GM18505 (cell line): ENCODE measurements at regions not wholly inside any gene's neighbourhood (a gene's known extent, or its start where the extent isn't known, plus 50 kb on each side); places are given as distances from the start of the nearest gene placed in this dataset.
"Not testable (repeated sequence)": the region's sequence is repeated elsewhere in the genome, so short reads cannot be mapped to it uniquely, and the experiment has no call there.

Experiments
- ATAC-seq: cut with Tn5 transposase; IDR thresholded peaks from one replicate; pipeline ENCODE4 v1.9.1; 2021; ENCODE audit not compliant: unreplicated experiment
- POLR2A ChIP-seq: IDR thresholded peaks from 4 replicates; pipeline ENCODE4 v1.6.1; 2011; ENCODE audit warnings: borderline replicate concordance; ENCODE audit not compliant: insufficient read depth, insufficient read length; ENCODE audit errors: extremely low read depth

GRCh38 chr10:4257939-4258465, 473.0 kb upstream of the KLF6 start:
- ATAC-seq, result no peak
- no peak for TF ChIP-seq POLR2A

GRCh38 chr10:4256971-4257370, 472.0 kb upstream of the KLF6 start:
- TF ChIP-seq POLR2A, result no peak
- no peak for ATAC-seq

GRCh38 chr10:4255751-4256150, 470.7 kb upstream of the KLF6 start:
- TF ChIP-seq POLR2A, result no peak
- ATAC-seq, result no peak

- no peak for ATAC-seq
- TF ChIP-seq POLR2A, result no peak
Measured at GRCh38 chr10:4254101-4254994, 469.3 kb upstream of the KLF6 start.

- ATAC-seq, result no peak
- no peak for TF ChIP-seq POLR2A
Measured at GRCh38 chr10:4252701-4253100, 467.7 kb upstream of the KLF6 start.

- ATAC-seq, result peak; percentile 87
Measured at GRCh38 chr10:4250587-4250887, 465.5 kb upstream of the KLF6 start.

GRCh38 chr10:4249841-4250586, 465.0 kb upstream of the KLF6 start:
- ATAC-seq, result no peak
- no peak for TF ChIP-seq POLR2A

More at GRCh38 chr10:4250587-4250887, 465.5 kb upstream of the KLF6 start:
- TF ChIP-seq POLR2A, result no peak

- TF ChIP-seq POLR2A, result no peak
- no peak for ATAC-seq
Measured at GRCh38 chr10:4247379-4247778, 462.4 kb upstream of the KLF6 start.

- no peak for TF ChIP-seq POLR2A
- ATAC-seq, result no peak
Measured at GRCh38 chr10:4246881-4247358, 461.9 kb upstream of the KLF6 start.

GRCh38 chr10:4243651-4244050, 458.6 kb upstream of the KLF6 start:
- TF ChIP-seq POLR2A, result no peak
- ATAC-seq, result no peak

GRCh38 chr10:4243169-4243568, 458.2 kb upstream of the KLF6 start:
- TF ChIP-seq POLR2A, result no peak
- no peak for ATAC-seq

GRCh38 chr10:4242561-4243035, 457.6 kb upstream of the KLF6 start:
- ATAC-seq, result no peak
- TF ChIP-seq POLR2A, result no peak

- TF ChIP-seq POLR2A, result no peak
- ATAC-seq, result no peak
Measured at GRCh38 chr10:4241724-4242345, 456.8 kb upstream of the KLF6 start.

GRCh38 chr10:4240608-4241197, 455.7 kb upstream of the KLF6 start:
- no peak for ATAC-seq
- no peak for TF ChIP-seq POLR2A

GRCh38 chr10:4239186-4239585, 454.2 kb upstream of the KLF6 start:
- TF ChIP-seq POLR2A, result no peak
- ATAC-seq, result no peak

GRCh38 chr10:4236905-4237304, 451.9 kb upstream of the KLF6 start:
- ATAC-seq, result not testable (repeated sequence)
